H1 (cell line): ENCODE measurements at regions not wholly inside any gene's neighbourhood (a gene's known extent, or its start where the extent isn't known, plus 50 kb on each side); places are given as distances from the start of the nearest gene placed in this dataset.

Experiments
- CTCF ChIA-PET: fragments of 300-600 bp; sonication (Branson Sonifier 250); formaldehyde crosslinking; loops from one replicate; lab custom pipeline; 2021; ENCODE audit not compliant: partially characterized antibody; lab: Charles Lee
- POLR2A ChIA-PET: fragments of 300-600 bp; sonication (Branson Sonifier 250); formaldehyde crosslinking; loops from one replicate; lab custom pipeline; 2021; ENCODE audit warnings: inconsistent platforms; ENCODE audit not compliant: partially characterized antibody; lab: Charles Lee
- DNase-seq, 2 experiments: peaks; one replicate each; pipeline versions ENCODE4 v3.0.0 to v3.0.0-alpha.2; 2010 to 2022; ENCODE audit warnings: low spot score in 2 of 2, low read depth in 1 of 2, mixed read lengths in 1 of 2
- FAIRE-seq: peaks from 2 replicates; lab custom pipeline; 2011; peaks lifted over from hg19 to GRCh38; lab: Jason Lieb, UNC
- H2AFZ ChIP-seq: 2 replicates; pipeline ENCODE4 v1.8.1; 2012; ENCODE audit warnings: low read length, inconsistent platforms
- H2AK5ac ChIP-seq: 2 replicates; pipeline ENCODE4 v1.6.1; 2013; ENCODE audit warnings: low read depth, low read length
- H2BK120ac ChIP-seq: replicated peaks from 2 replicates; pipeline ENCODE3; 2013; ENCODE audit warnings: low read depth, low read length, inconsistent platforms
- H2BK12ac ChIP-seq: 2 replicates; pipeline ENCODE4 v1.6.1; 2013; ENCODE audit warnings: low read depth, low read length
- H2BK15ac ChIP-seq: 2 replicates; pipeline ENCODE4 v1.6.1; 2013; ENCODE audit warnings: low read length
- H2BK20ac ChIP-seq: 2 replicates; pipeline ENCODE4 v1.6.1; 2013; ENCODE audit warnings: low read length
- H2BK5ac ChIP-seq: 2 replicates; pipeline ENCODE4 v1.6.1; 2013; ENCODE audit warnings: low read depth, low read length
- H3K14ac ChIP-seq: 2 replicates; pipeline ENCODE4 v1.6.1; 2013; ENCODE audit warnings: inconsistent platforms; ENCODE audit not compliant: insufficient read length
- H3K18ac ChIP-seq: 2 replicates; pipeline ENCODE4 v1.6.1; 2013; ENCODE audit warnings: low read length; ENCODE audit errors: extremely low read depth
- H3K23ac ChIP-seq: 2 replicates; pipeline ENCODE4 v1.6.1; 2013; ENCODE audit warnings: inconsistent platforms; ENCODE audit not compliant: insufficient read length
- H3K23me2 ChIP-seq: 2 replicates; pipeline ENCODE4 v1.6.1; 2013; ENCODE audit warnings: low read depth, low read length
- H3K27ac ChIP-seq: 2 replicates; pipeline ENCODE4 v1.6.1; 2011; ENCODE audit warnings: low read depth, low read length, inconsistent platforms
- H3K27me3 ChIP-seq, 4 experiments: replicated peaks in 1 of 4; 1 replicate in 1 of 4; 2 replicates in 3 of 4; pipeline versions ENCODE4 v1.6.1 to v1.8.1; 2011 to 2013; ENCODE audit warnings: low read length in 3 of 4, mild to moderate bottlenecking in 3 of 4, inconsistent platforms in 2 of 4, mixed read lengths in 2 of 4, moderate library complexity in 1 of 4; ENCODE audit not compliant: control insufficient read depth in 3 of 4, insufficient read depth in 3 of 4; ENCODE audit errors: extremely low read depth in 1 of 4
- H3K36me3 ChIP-seq, 4 experiments: 2 replicates each; pipeline versions ENCODE4 v1.6.1 to v1.8.1; 2011 to 2013; ENCODE audit warnings: mild to moderate bottlenecking in 4 of 4, low read length in 3 of 4, moderate library complexity in 2 of 4, control low read depth in 1 of 4, inconsistent platforms in 1 of 4; ENCODE audit not compliant: insufficient read depth in 4 of 4, control insufficient read depth in 2 of 4
- H3K4ac ChIP-seq: replicated peaks from 2 replicates; pipeline ENCODE3; 2013; ENCODE audit warnings: low read length, low read depth, mixed read lengths, inconsistent platforms; ENCODE audit not compliant: insufficient read length
- H3K4me1 ChIP-seq, 4 experiments: replicated peaks in 1 of 4; 1 replicate in 1 of 4; 2 replicates in 3 of 4; pipeline versions ENCODE4 v1.6.1 to v1.8.1; 2011 to 2013; ENCODE audit warnings: low read length in 3 of 4, inconsistent platforms in 2 of 4, mixed read lengths in 1 of 4; ENCODE audit not compliant: insufficient read depth in 4 of 4, control insufficient read depth in 3 of 4
- H3K4me2 ChIP-seq, 2 experiments: 2 replicates each; pipeline versions ENCODE4 v1.6.1 to v1.8.1; 2011 to 2013; ENCODE audit warnings: low read depth in 2 of 2, low read length in 2 of 2, control low read depth in 1 of 2, inconsistent platforms in 1 of 2, mild to moderate bottlenecking in 1 of 2; ENCODE audit not compliant: insufficient read depth in 1 of 2
- H3K4me3 ChIP-seq, 4 experiments: fragments of 200-600, 300-600 bp in 1 of 4; sonication (generic), shearing (Covaris generic), sonication (Bioruptor Twin) in 1 of 4; 2 replicates each; pipeline versions ENCODE4 v1.5.1 to v1.8.1; 2011 to 2016; ENCODE audit warnings: low read length in 4 of 4, low read depth in 3 of 4, control low read depth in 2 of 4, inconsistent platforms in 2 of 4, mild to moderate bottlenecking in 2 of 4, mixed read lengths in 1 of 4, moderate library complexity in 1 of 4; ENCODE audit not compliant: insufficient read depth in 2 of 4; ENCODE audit errors: extremely low read depth in 1 of 4
- H3K56ac ChIP-seq: replicated peaks from 2 replicates; pipeline ENCODE3; 2013; ENCODE audit warnings: low read depth, mild to moderate bottlenecking, mixed read lengths, low read length, inconsistent platforms; ENCODE audit not compliant: insufficient read length
- H3K79me1 ChIP-seq: 2 replicates; pipeline ENCODE4 v1.6.1; 2013; ENCODE audit warnings: low read depth, low read length, control low read depth
- H3K79me2 ChIP-seq, 2 experiments: 2 replicates each; pipeline versions ENCODE4 v1.6.1 to v1.8.1; 2012 to 2013; ENCODE audit warnings: low read length in 2 of 2, mild to moderate bottlenecking in 2 of 2, inconsistent platforms in 1 of 2; ENCODE audit not compliant: insufficient read depth in 2 of 2, control insufficient read depth in 1 of 2
- H3K9ac ChIP-seq, 4 experiments: replicated peaks in 1 of 4; 1 replicate in 1 of 4; 2 replicates in 3 of 4; pipeline versions ENCODE4 v1.6.1 to v1.8.1; 2011 to 2013; ENCODE audit warnings: low read depth in 3 of 4, low read length in 3 of 4, control low read depth in 2 of 4, mild to moderate bottlenecking in 2 of 4, moderate library complexity in 2 of 4, inconsistent platforms in 1 of 4; ENCODE audit errors: extremely low read depth in 1 of 4
- H3K9me3 ChIP-seq, 2 experiments: 2 replicates each; pipeline versions ENCODE4 v1.6.1 to v1.8.1; 2012 to 2013; ENCODE audit warnings: mild to moderate bottlenecking in 2 of 2, moderate library complexity in 2 of 2, control low read depth in 1 of 2, inconsistent platforms in 1 of 2, low read depth in 1 of 2, low read length in 1 of 2, mixed read lengths in 1 of 2; ENCODE audit not compliant: insufficient read depth in 2 of 2
- H4K20me1 ChIP-seq, 2 experiments: replicated peaks in 1 of 2; 2 replicates each; pipeline versions ENCODE3 to v1.8.1; 2011 to 2013; ENCODE audit warnings: inconsistent platforms in 2 of 2, low read length in 2 of 2, mild to moderate bottlenecking in 1 of 2; ENCODE audit not compliant: insufficient read depth in 2 of 2, control insufficient read depth in 1 of 2
- H4K5ac ChIP-seq: 2 replicates; pipeline ENCODE4 v1.6.1; 2013; ENCODE audit warnings: low read length, low read depth, mixed read lengths, inconsistent platforms; ENCODE audit not compliant: insufficient read length
- H4K8ac ChIP-seq: 2 replicates; pipeline ENCODE4 v1.8.0; 2013; ENCODE audit warnings: mild to moderate bottlenecking, moderate library complexity, low read length, inconsistent platforms; ENCODE audit not compliant: insufficient read depth; ENCODE audit errors: extremely low read depth
- H4K91ac ChIP-seq: replicated peaks from 2 replicates; pipeline ENCODE3; 2013; ENCODE audit warnings: low read length, mixed read lengths, inconsistent platforms; ENCODE audit not compliant: insufficient read length
- BCL11A ChIP-seq, 2 experiments: IDR thresholded peaks; one replicate each; pipeline ENCODE4 v1.6.1; 2011; ENCODE audit warnings: low read depth in 2 of 2, low read length in 2 of 2, mild to moderate bottlenecking in 2 of 2
- CREB1 ChIP-seq: IDR thresholded peaks from 2 replicates; pipeline ENCODE4 v1.6.1; 2012; ENCODE audit warnings: inconsistent platforms
- CTBP2 ChIP-seq: IDR thresholded peaks from 2 replicates; pipeline ENCODE4 v1.7.0; 2011; ENCODE audit warnings: borderline replicate concordance, mild to moderate bottlenecking, moderate library complexity, mixed read lengths, low read length; ENCODE audit not compliant: insufficient read depth, insufficient read length
- EGR1 ChIP-seq: IDR thresholded peaks from 2 replicates; pipeline ENCODE4 v1.6.1; 2011; ENCODE audit warnings: low read depth, low read length, borderline replicate concordance
- EP300 ChIP-seq, 2 experiments: IDR thresholded peaks; 1 replicate in 1 of 2; 2 replicates in 1 of 2; pipeline ENCODE4 v1.6.1; 2011 to 2012; ENCODE audit warnings: low read depth in 2 of 2, low read length in 2 of 2, mild to moderate bottlenecking in 2 of 2, borderline replicate concordance in 1 of 2, inconsistent platforms in 1 of 2, moderate library complexity in 1 of 2
- FOSL1 ChIP-seq: IDR thresholded peaks from 2 replicates; pipeline ENCODE4 v1.6.1; 2011; ENCODE audit warnings: mild to moderate bottlenecking, low read depth, low read length, moderate library complexity; ENCODE audit not compliant: insufficient read depth
- GABPA ChIP-seq: IDR thresholded peaks from 2 replicates; pipeline ENCODE4 v1.6.1; 2011; ENCODE audit warnings: mild to moderate bottlenecking, low read length, moderate library complexity, borderline replicate concordance; ENCODE audit not compliant: insufficient read depth
- HDAC2 ChIP-seq, 2 experiments: fragments of 300-600 bp in 1 of 2; sonication (generic) in 1 of 2; IDR thresholded peaks; 2 replicates each; pipeline ENCODE4 v1.6.1; 2011 to 2012; ENCODE audit warnings: low read depth in 2 of 2, low read length in 2 of 2, mild to moderate bottlenecking in 2 of 2, moderate library complexity in 2 of 2, borderline replicate concordance in 1 of 2, inconsistent platforms in 1 of 2
- JUND ChIP-seq: IDR thresholded peaks from 2 replicates; pipeline ENCODE4 v1.6.1; 2011; ENCODE audit warnings: mild to moderate bottlenecking, improper control_type of control experiment, low read length
- RBBP5 ChIP-seq: IDR thresholded peaks from 2 replicates; pipeline ENCODE4 v1.7.1; 2012; ENCODE audit warnings: low read depth, mild to moderate bottlenecking, inconsistent platforms, low read length, moderate library complexity, borderline replicate concordance
- SIN3A ChIP-seq, 2 experiments: IDR thresholded peaks in 1 of 2; conservative IDR thresholded peaks in 1 of 2; 2 replicates each; pipeline ENCODE4 v1.6.1; 2011 to 2012; ENCODE audit warnings: low read length in 2 of 2, improper control_type of control experiment in 1 of 2, low read depth in 1 of 2, mild to moderate bottlenecking in 1 of 2
- TAF7 ChIP-seq: optimal IDR thresholded peaks from 2 replicates; pipeline ENCODE3; 2011; ENCODE audit warnings: low read depth, mild to moderate bottlenecking, inconsistent platforms, low read length, moderate library complexity, borderline replicate concordance
- TBP ChIP-seq: IDR thresholded peaks from 2 replicates; pipeline ENCODE4 v1.6.1; 2011; ENCODE audit warnings: low read depth, low read length, improper control_type of control experiment
- TEAD4 ChIP-seq: IDR thresholded peaks from 2 replicates; pipeline ENCODE4 v1.6.1; 2012; ENCODE audit warnings: low read depth, low read length, inconsistent platforms, mixed read lengths
- YY1 ChIP-seq: IDR thresholded peaks from 2 replicates; pipeline ENCODE4 v1.6.1; 2011; ENCODE audit warnings: low read depth, mild to moderate bottlenecking, low read length
- ZNF274 ChIP-seq: IDR thresholded peaks from 2 replicates; pipeline ENCODE4 v1.7.0; 2012; ENCODE audit warnings: low read length, borderline replicate concordance; ENCODE audit errors: extremely low read depth

DNA sequence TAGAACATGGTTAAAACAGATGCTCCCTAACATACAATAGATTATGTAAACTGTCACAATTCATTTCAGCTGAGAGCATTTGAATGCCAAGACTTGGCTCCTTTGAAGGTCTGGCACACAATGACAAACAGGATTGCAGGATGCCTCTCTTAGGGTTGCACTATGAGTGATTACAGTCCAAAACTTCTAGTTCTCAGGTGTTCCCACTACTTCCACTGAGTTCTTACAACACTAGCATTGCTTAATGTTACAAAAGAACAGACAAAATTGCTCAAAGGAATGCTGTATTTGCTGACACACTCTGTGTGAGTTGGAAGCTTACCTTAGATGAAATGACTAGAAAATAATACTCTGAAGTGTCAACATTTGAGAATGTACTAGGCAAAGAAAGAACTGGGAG is 2413.8 kb upstream of the RAG2 start:
- no peaks in the 10 kb centered on the region for H3K79me2 ChIP-seq
- no peaks in the 10 kb centered on the region for H3K23me2 ChIP-seq
- no peak overlapping the region for H3K23ac ChIP-seq
- no peak overlapping the region for H3K27ac ChIP-seq
- ChIA-PET POLR2A (no interaction called here), CTCF (no interaction called here)
- no peak overlapping the region for H3K4me2 ChIP-seq
- H3K14ac ChIP-seq = no peak overlapping the region
- H3K18ac ChIP-seq = no peak overlapping the region
- H4K5ac ChIP-seq = no peak overlapping the region
- FAIRE-seq (no peak), DNase-seq (no peak)
- H3K4me3 ChIP-seq = no peak overlapping the region
- no peak overlapping the region for H3K56ac ChIP-seq
- no peak overlapping the region for H2BK15ac ChIP-seq
- no peak overlapping the region for H4K91ac ChIP-seq
- no peaks in the 10 kb centered on the region; a peak in 1 of 4 replicates for H3K9me3 ChIP-seq
- H3K79me1 ChIP-seq = no peaks in the 10 kb centered on the region
- no peaks in the 10 kb centered on the region for H4K20me1 ChIP-seq
- no peak overlapping the region for H2BK120ac ChIP-seq
- H2AK5ac ChIP-seq = no peak overlapping the region
- H3K4ac ChIP-seq = no peak overlapping the region
- no peak overlapping the region for H4K8ac ChIP-seq
- no peak overlapping the region for H2BK5ac ChIP-seq
- no peak overlapping the region for H2AFZ ChIP-seq
- no peaks in the 10 kb centered on the region for H3K36me3 ChIP-seq
- H3K9ac ChIP-seq = no peak overlapping the region
- H2BK12ac ChIP-seq = no peak overlapping the region
- H2BK20ac ChIP-seq = no peak overlapping the region
- H3K4me1 ChIP-seq = no peaks in the 10 kb centered on the region
- no peaks in the 10 kb centered on the region for H3K27me3 ChIP-seq
- TF ChIP-seq EP300 (IDR thresholded peaks at IDR 0.05; ENCODE audit: borderline replicate concordance in 1 of 2, low read depth in 2 of 2, low read length in 2 of 2) = no peak
- TF ChIP-seq TAF7 = no peak
- TF ChIP-seq RBBP5 = no peak
- no peak for TF ChIP-seq CREB1
- no peak for TF ChIP-seq HDAC2 (IDR thresholded peaks at IDR 0.05; ENCODE audit: borderline replicate concordance in 1 of 2, low read depth in 2 of 2, low read length in 2 of 2)
- no peak for TF ChIP-seq ZNF274
- TF ChIP-seq JUND = no peak
- TF ChIP-seq BCL11A (IDR thresholded peaks at IDR 0.05; ENCODE audit: low read depth in 2 of 2, low read length in 2 of 2) = no peak
- TF ChIP-seq FOSL1 = no peak
- TF ChIP-seq EGR1 = no peak
- TF ChIP-seq GABPA = no peak
- no peak for TF ChIP-seq SIN3A (conservative IDR thresholded peaks at IDR 0.05 in 1 of 2, IDR thresholded peaks at IDR 0.05 in 1 of 2; ENCODE audit: low read depth in 1 of 2, low read length in 2 of 2)
- no peak for TF ChIP-seq CTBP2
- TF ChIP-seq TEAD4 = no peak
- TF ChIP-seq YY1 = no peak
- TF ChIP-seq TBP = no peak
